Esophagus squamous epithelium (tissue), 5 donors: ENCODE measurements at regions not wholly inside any gene's neighbourhood (a gene's known extent, or its start where the extent isn't known, plus 50 kb on each side); places are given as distances from the start of the nearest gene placed in this dataset.

Experiments
- DNase-seq: peaks from one replicate; lab custom pipeline; 2025; lab: John Stamatoyannopoulos, UW
- H3K27ac ChIP-seq, 4 donors: fragments of 200-600 bp; sonication (generic); one replicate each; pipeline ENCODE4 v1.5.1; 2016 to 2019; ENCODE audit warnings: mild to moderate bottlenecking in 1 of 4
- H3K27me3 ChIP-seq, 4 donors: fragments of 200-600 bp; sonication (generic); 1 replicate in 3 of 4; 2 replicates in 1 of 4; pipeline versions ENCODE4 v1.5.1 to v1.6.0; 2017 to 2021; ENCODE audit warnings: antibody characterized with exemption in 1 of 4
- H3K36me3 ChIP-seq, 3 donors: fragments of 200-600 bp; sonication (generic); one replicate each; pipeline ENCODE4 v1.5.1; 2016 to 2019
- H3K4me1 ChIP-seq, 3 donors: fragments of 200-600 bp; sonication (generic); one replicate each; pipeline ENCODE4 v1.5.1; 2017 to 2019
- H3K4me3 ChIP-seq, 4 donors: fragments of 200-600 bp; sonication (generic); 1 replicate in 3 of 4; 2 replicates in 1 of 4; pipeline ENCODE4 v1.5.1; 2016 to 2019; ENCODE audit warnings: mild to moderate bottlenecking in 2 of 4, moderate library complexity in 1 of 4
- H3K9me3 ChIP-seq, 3 donors: fragments of 200-600 bp; sonication (generic); one replicate each; pipeline ENCODE4 v1.5.1; 2016 to 2019
- CTCF ChIP-seq, 6 experiments: fragments of 450-650 bp in 4 of 6; fragments of 200-600 bp in 2 of 6; sonication (generic) in 2 of 6; IDR thresholded peaks; one replicate each; pipeline ENCODE4 v1.5.1; 2016 to 2019; ENCODE audit warnings: antibody characterized with exemption in 6 of 6, mild to moderate bottlenecking in 4 of 6, moderate library complexity in 4 of 6
- POLR2A ChIP-seq, 4 donors: fragments of 450-650 bp; IDR thresholded peaks; one replicate each; pipeline ENCODE4 v1.6.1; 2017; ENCODE audit warnings: antibody characterized with exemption in 4 of 4, mild to moderate bottlenecking in 4 of 4, moderate library complexity in 3 of 4
- WGBS, 2 donors: methylation state at CpG; one replicate each; pipeline ENCODE4 v1.1.5; 2018; 5-methylcytosine and 5-hydroxymethylcytosine counted together
- intact Hi-C: fragments of 100-400 bp; cut with DNase I; formaldehyde crosslinking; loops from one replicate; pipeline ENCODE4 v1.15.0; 2022
- donor health status: DM: yes; HTN: yes; CAD: no.

GRCh38 chr21:15493646-15494045, 236.1 kb upstream of the USP25 start:
- Histone ChIP-seq H3K27ac (no peak overlapping the region), H3K4me1 (no peaks in the 10 kb centered on the region), H3K36me3 (no peaks in the 10 kb centered on the region), H3K4me3 (no peak overlapping the region), H3K27me3 (no peaks in the 10 kb centered on the region), H3K9me3 (no peaks in the 10 kb centered on the region)
- DNase-seq = no peak
- intact Hi-C loops = no loop called here
- TF ChIP-seq POLR2A (IDR thresholded peaks at IDR 0.05) (no peak), CTCF (IDR thresholded peaks at IDR 0.05) (no peak)
- WGBS, 2 donors = 73 to 82% methylated on average over 3 of the region's 3 CpGs

- Histone ChIP-seq H3K36me3 (no peaks in the 10 kb centered on the region), H3K4me3 (no peak overlapping the region), H3K4me1 (no peaks in the 10 kb centered on the region), H3K9me3 (no peaks in the 10 kb centered on the region), H3K27me3 (no peaks in the 10 kb centered on the region), H3K27ac (no peak overlapping the region)
- intact Hi-C loops = no loop called here
- DNase-seq = no peak
- WGBS, 2 donors = 94 to 95% methylated on average over 11 of the region's 11 CpGs
- no peak for TF ChIP-seq POLR2A (IDR thresholded peaks at IDR 0.05)
- no peak for TF ChIP-seq CTCF (IDR thresholded peaks at IDR 0.05)
Measured at GRCh38 chr21:15494481-15494880, 235.3 kb upstream of the USP25 start.

- intact Hi-C loops = no loop called here
- Histone ChIP-seq H3K4me1 (no peaks in the 10 kb centered on the region), H3K27me3 (no peaks in the 10 kb centered on the region), H3K4me3 (no peak overlapping the region), H3K9me3 (no peaks in the 10 kb centered on the region), H3K27ac (no peak overlapping the region), H3K36me3 (no peaks in the 10 kb centered on the region)
- DNase-seq = no peak
- 31 to 51% methylated on average over 3 of the region's 3 CpGs for WGBS, 2 donors
- TF ChIP-seq POLR2A (IDR thresholded peaks at IDR 0.05) = no peak
- TF ChIP-seq CTCF (IDR thresholded peaks at IDR 0.05) = no peak
Measured at GRCh38 chr21:15495965-15496364, 233.8 kb upstream of the USP25 start.

GRCh38 chr21:15496911-15497310, 232.9 kb upstream of the USP25 start:
- WGBS, 2 donors = 71 to 77% methylated on average over 2 of the region's 2 CpGs
- no peak overlapping the region for H3K27ac ChIP-seq

GRCh38 chr21:15498455-15498854, 231.3 kb upstream of the USP25 start:
- no peaks in the 10 kb centered on the region for H3K4me1 ChIP-seq
- no peaks in the 10 kb centered on the region for H3K27me3 ChIP-seq
- DNase-seq = no peak
- no peak overlapping the region for H3K4me3 ChIP-seq
- no peaks in the 10 kb centered on the region for H3K9me3 ChIP-seq
- intact Hi-C loops = no loop called here
- TF ChIP-seq POLR2A (IDR thresholded peaks at IDR 0.05) (no peak), CTCF (IDR thresholded peaks at IDR 0.05) (no peak)
- H3K36me3 ChIP-seq = no peaks in the 10 kb centered on the region
- H3K27ac ChIP-seq = no peak overlapping the region

More at GRCh38 chr21:15496911-15497310, 232.9 kb upstream of the USP25 start:
- no peak overlapping the region for H3K4me3 ChIP-seq
- DNase-seq = no peak
- no peaks in the 10 kb centered on the region for H3K36me3 ChIP-seq
- no peak for TF ChIP-seq POLR2A (IDR thresholded peaks at IDR 0.05)
- no peak for TF ChIP-seq CTCF (IDR thresholded peaks at IDR 0.05)
- H3K9me3 ChIP-seq = no peaks in the 10 kb centered on the region
- H3K4me1 ChIP-seq = no peaks in the 10 kb centered on the region
- intact Hi-C loops = no loop called here
- H3K27me3 ChIP-seq = no peaks in the 10 kb centered on the region
